Adrenal gland (tissue), 9 donors: ENCODE measurements at regions not wholly inside any gene's neighbourhood (a gene's known extent, or its start where the extent isn't known, plus 50 kb on each side); places are given as distances from the start of the nearest gene placed in this dataset.

ENCODE experiments used
- DNase-seq, 7 donors: peaks; one replicate each; pipeline ENCODE4 v3.0.0-alpha.2; 2019 to 2020
- H3K27ac ChIP-seq, 5 donors: fragments of 200-600 bp; sonication (generic) in 4 of 5; 1 replicate in 3 of 5; 2 replicates in 2 of 5; pipeline versions ENCODE4 v1.5.1 to v1.8.0; 2016 to 2020; ENCODE audit warnings: mild to moderate bottlenecking in 1 of 5
- H3K27me3 ChIP-seq: fragments of 200-600 bp; 2 replicates; pipeline ENCODE4 v1.8.0; 2021
- H3K36me3 ChIP-seq, 2 donors: fragments of 200-600 bp; replicated peaks in 1 of 2; 1 replicate in 1 of 2; 2 replicates in 1 of 2; pipeline versions ENCODE4 v1.5.1 to v1.8.0; 2018 to 2022
- H3K4me1 ChIP-seq, 2 donors: fragments of 200-600 bp; replicated peaks in 1 of 2; 1 replicate in 1 of 2; 2 replicates in 1 of 2; pipeline versions ENCODE4 v1.5.1 to v1.8.0; 2018 to 2021
- H3K4me3 ChIP-seq, 4 donors: fragments of 200-600 bp; sonication (generic) in 3 of 4; one replicate each; pipeline ENCODE4 v1.5.1; 2016 to 2018
- H3K9me3 ChIP-seq, 3 donors: fragments of 200-600 bp; sonication (generic) in 1 of 3; replicated peaks in 1 of 3; 1 replicate in 2 of 3; 2 replicates in 1 of 3; pipeline versions ENCODE4 v1.5.1 to v1.8.0; 2016 to 2021
- CTCF ChIP-seq, 6 experiments: fragments of 450-650 bp in 4 of 6; fragments of 200-600 bp in 2 of 6; sonication (generic) in 1 of 6; IDR thresholded peaks; 1 replicate in 5 of 6; 2 replicates in 1 of 6; pipeline versions ENCODE4 v1.5.1 to v1.8.0; 2016 to 2021; ENCODE audit warnings: antibody characterized with exemption in 6 of 6, mild to moderate bottlenecking in 2 of 6, moderate library complexity in 1 of 6
- POLR2A ChIP-seq, 2 donors: fragments of 450-650 bp; IDR thresholded peaks; one replicate each; pipeline ENCODE4 v1.6.1; 2017; ENCODE audit warnings: antibody characterized with exemption in 2 of 2, mild to moderate bottlenecking in 2 of 2, moderate library complexity in 1 of 2
- WGBS, 4 donors: extraction: QIAGEN DNeasy Blood & Tissue Kit in 2 of 4; methylation state at CpG; one replicate each; pipeline versions ENCODE4 v1.1.5 to v1.1.7; 2013 to 2017; 5-methylcytosine and 5-hydroxymethylcytosine counted together
- intact Hi-C, 2 donors: fragments of 100-400 bp; cut with DNase I; formaldehyde crosslinking; loops; one replicate each; pipeline versions ENCODE4 v1.14.1 to v1.15.0; 2022 to 2023
- donor health status: healthy with polysubstance abuse.
- donor health status: Bipolar disorder and iron deficiency.
- donor health status: DM: yes; HTN: yes; CAD: no.
- donor health status: DM: no; HTN: no; CAD: no.
- donor health status: DM: no; HTN: no; CAD: no.

- Histone ChIP-seq H3K4me1 (no peaks in the 10 kb centered on the region), H3K4me3 (no peak overlapping the region), H3K9me3 (no peaks in the 10 kb centered on the region), H3K27ac (no peak overlapping the region), H3K36me3 (no peaks in the 10 kb centered on the region), H3K27me3 (no peaks in the 10 kb centered on the region)
- TF ChIP-seq POLR2A (IDR thresholded peaks at IDR 0.05) (no peak), CTCF (IDR thresholded peaks at IDR 0.05) (no peak)
- no peak for DNase-seq
- WGBS, 4 donors, result 56 to 69% (median 66%) methylated on average over 7 of the region's 7 CpGs
- intact Hi-C loops, result no loop called here
These were observed 1238.8 kb downstream of the NXPH1 start for GRCh38 chr7:9671979-9672917.

- DNase-seq, result no peak
- intact Hi-C loops, result no loop called here
- 93 to 98% (median 97%) methylated on average over 2 of the region's 2 CpGs for WGBS, 4 donors
These were observed 1247.3 kb downstream of the NXPH1 start for GRCh38 chr7:9680713-9681112.

GRCh38 chr7:9681284-9681683, 1247.9 kb downstream of the NXPH1 start:
- no peak for DNase-seq
- Histone ChIP-seq H3K4me1 (no peaks in the 10 kb centered on the region), H3K9me3 (no peaks in the 10 kb centered on the region), H3K27me3 (no peaks in the 10 kb centered on the region), H3K27ac (no peak overlapping the region), H3K36me3 (no peaks in the 10 kb centered on the region), H3K4me3 (no peak overlapping the region)
- TF ChIP-seq POLR2A (IDR thresholded peaks at IDR 0.05), result no peak
- TF ChIP-seq CTCF (IDR thresholded peaks at IDR 0.05), result no peak
- intact Hi-C loops, result no loop called here
- 71 to 81% (median 74%) methylated on average over 4 of the region's 4 CpGs for WGBS, 4 donors

More at GRCh38 chr7:9680713-9681112, 1247.3 kb downstream of the NXPH1 start:
- Histone ChIP-seq H3K4me1 (no peaks in the 10 kb centered on the region), H3K36me3 (no peaks in the 10 kb centered on the region), H3K27ac (no peak overlapping the region), H3K4me3 (no peak overlapping the region), H3K27me3 (no peaks in the 10 kb centered on the region), H3K9me3 (no peaks in the 10 kb centered on the region)
- no peak for TF ChIP-seq CTCF (IDR thresholded peaks at IDR 0.05)
- no peak for TF ChIP-seq POLR2A (IDR thresholded peaks at IDR 0.05)

GRCh38 chr7:9691286-9691685, 1257.9 kb downstream of the NXPH1 start:
- H3K4me1 ChIP-seq, result no peaks in the 10 kb centered on the region
- H3K4me3 ChIP-seq, result no peak overlapping the region
- no peak overlapping the region for H3K27ac ChIP-seq
- TF ChIP-seq CTCF (IDR thresholded peaks at IDR 0.05) (no peak), POLR2A (IDR thresholded peaks at IDR 0.05) (no peak)
- intact Hi-C loops, result no loop called here
- no peak for DNase-seq
- H3K9me3 ChIP-seq, result peaks cover 0 to 5% (median 0%) of the 10 kb centered on the region in 3 donors
- WGBS, 4 donors, result 70 to 92% (median 87%) methylated on average over 2 of the region's 2 CpGs
- no peaks in the 10 kb centered on the region for H3K36me3 ChIP-seq
- no peaks in the 10 kb centered on the region for H3K27me3 ChIP-seq
